GM21515 (cell line): ENCODE measurements at regions not wholly inside any gene's neighbourhood (a gene's known extent, or its start where the extent isn't known, plus 50 kb on each side); places are given as distances from the start of the nearest gene placed in this dataset.
"Not testable (repeated sequence)": the region's sequence is repeated elsewhere in the genome, so short reads cannot be mapped to it uniquely, and the experiment has no call there.

Experiments
- ATAC-seq: cut with Tn5 transposase; IDR thresholded peaks from one replicate; pipeline ENCODE4 v1.9.1; 2021; ENCODE audit not compliant: unreplicated experiment

- ATAC-seq = no peak
Observed at GRCh38 chr6:9841886-9842725, 572.8 kb downstream of the TFAP2A start.

- no peak for ATAC-seq
Observed at GRCh38 chr6:9834233-9834632, 580.6 kb downstream of the TFAP2A start.

- ATAC-seq = no peak
Observed at GRCh38 chr6:9831783-9832182, 583.1 kb downstream of the TFAP2A start.

GRCh38 chr6:9830808-9831207 lies 584.1 kb downstream of the TFAP2A start:
- ATAC-seq = no peak

GRCh38 chr6:9825526-9825925 lies 589.3 kb downstream of the TFAP2A start:
- ATAC-seq = no peak

GRCh38 chr6:9810727-9811126 lies 604.1 kb downstream of the TFAP2A start:
- ATAC-seq = not testable (repeated sequence)

- no peak for ATAC-seq
Observed at GRCh38 chr6:9810286-9810685, 604.6 kb downstream of the TFAP2A start.

- no peak for ATAC-seq
Observed at GRCh38 chr6:9806195-9806594, 608.7 kb downstream of the TFAP2A start.

GRCh38 chr6:9801249-9801754 lies 613.6 kb downstream of the TFAP2A start:
- no peak for ATAC-seq

GRCh38 chr6:9799582-9799981 lies 615.3 kb downstream of the TFAP2A start:
- ATAC-seq = no peak

GRCh38 chr6:9796827-9797226 lies 618.0 kb downstream of the TFAP2A start:
- ATAC-seq = no peak

- no peak for ATAC-seq
Observed at GRCh38 chr6:9795880-9796279, 619.0 kb downstream of the TFAP2A start.

- ATAC-seq = no peak
Observed at GRCh38 chr6:9789201-9789600, 625.7 kb downstream of the TFAP2A start.

- no peak for ATAC-seq
Observed at GRCh38 chr6:9784786-9785185, 630.1 kb downstream of the TFAP2A start.

GRCh38 chr6:9783567-9783966 lies 631.3 kb downstream of the TFAP2A start:
- ATAC-seq = no peak

- no peak for ATAC-seq
Observed at GRCh38 chr6:9766240-9766915, 648.5 kb downstream of the TFAP2A start.

- no peak for ATAC-seq
Observed at GRCh38 chr6:9761220-9761619, 653.7 kb downstream of the TFAP2A start.

GRCh38 chr6:9754515-9754914 lies 660.4 kb downstream of the TFAP2A start:
- ATAC-seq = no peak

- ATAC-seq = no peak
Observed at GRCh38 chr6:9745966-9746365, 668.9 kb downstream of the TFAP2A start.

GRCh38 chr6:9745476-9745875 lies 669.4 kb downstream of the TFAP2A start:
- no peak for ATAC-seq

GRCh38 chr6:9744119-9744518 lies 670.8 kb downstream of the TFAP2A start:
- ATAC-seq = no peak

- no peak for ATAC-seq
Observed at GRCh38 chr6:9732056-9732455, 682.8 kb downstream of the TFAP2A start.
